SW480 (cell line): ENCODE measurements at regions not wholly inside any gene's neighbourhood (a gene's known extent, or its start where the extent isn't known, plus 50 kb on each side); places are given as distances from the start of the nearest gene placed in this dataset.
"Not testable (repeated sequence)": the region's sequence is repeated elsewhere in the genome, so short reads cannot be mapped to it uniquely, and the experiment has no call there.

Experiments
- DNase-seq: peaks from one replicate; pipeline ENCODE4 v3.0.0-alpha.2; 2016; ENCODE audit warnings: low spot score

GRCh38 chr5:110304176-110304575 lies 422.3 kb downstream of the TMEM232 start:
- DNase-seq: no peak

GRCh38 chr5:110306650-110307049 lies 419.8 kb downstream of the TMEM232 start:
- DNase-seq: no peak

- no peak for DNase-seq
Measured at GRCh38 chr5:110309222-110309621, 417.2 kb downstream of the TMEM232 start.

DNA sequence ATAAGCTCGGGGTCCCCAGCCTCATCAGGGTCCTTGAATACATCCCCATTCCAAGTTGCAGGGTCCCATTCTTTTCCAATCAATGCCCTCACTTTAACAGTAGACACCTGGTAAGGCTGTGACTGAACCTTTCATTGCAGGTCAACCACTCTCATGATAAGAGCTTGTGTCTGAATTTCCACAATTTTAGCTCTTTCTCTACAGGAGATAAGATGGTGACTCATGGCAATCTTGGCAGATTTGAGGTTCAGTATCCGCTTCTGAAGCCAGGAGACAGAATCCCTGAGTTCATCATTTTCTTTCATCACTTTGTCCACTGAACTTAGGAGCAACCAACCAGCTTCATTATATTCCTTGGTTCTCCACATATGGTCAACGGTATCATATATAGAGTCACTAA lies 409.9 kb downstream of the TMEM232 start:
- DNase-seq: not testable (repeated sequence)

DNA sequence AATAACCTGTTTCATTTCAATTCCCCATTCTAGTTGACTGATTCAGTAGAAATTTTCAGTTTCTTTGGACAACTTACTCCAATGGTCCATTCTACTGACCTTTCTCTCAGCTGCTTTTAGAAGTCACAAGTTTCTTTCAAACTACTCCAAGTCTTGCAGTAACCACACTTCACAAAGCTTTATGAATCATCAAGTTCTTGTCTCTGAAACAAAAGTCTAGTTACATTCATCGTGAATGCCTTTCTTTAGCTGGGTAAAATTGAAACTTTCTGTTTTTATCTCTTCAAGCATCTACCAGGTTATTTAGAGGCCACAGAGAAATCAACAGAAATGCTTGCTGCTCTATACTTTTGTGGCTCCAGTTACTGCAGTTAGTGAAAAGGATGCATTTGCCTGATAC lies 405.4 kb downstream of the TMEM232 start:
- DNase-seq: no peak

- no peak for DNase-seq
Measured at GRCh38 chr5:110323357-110323756, 403.1 kb downstream of the TMEM232 start.

GRCh38 chr5:110323832-110324231 lies 402.6 kb downstream of the TMEM232 start:
- no peak for DNase-seq

DNA sequence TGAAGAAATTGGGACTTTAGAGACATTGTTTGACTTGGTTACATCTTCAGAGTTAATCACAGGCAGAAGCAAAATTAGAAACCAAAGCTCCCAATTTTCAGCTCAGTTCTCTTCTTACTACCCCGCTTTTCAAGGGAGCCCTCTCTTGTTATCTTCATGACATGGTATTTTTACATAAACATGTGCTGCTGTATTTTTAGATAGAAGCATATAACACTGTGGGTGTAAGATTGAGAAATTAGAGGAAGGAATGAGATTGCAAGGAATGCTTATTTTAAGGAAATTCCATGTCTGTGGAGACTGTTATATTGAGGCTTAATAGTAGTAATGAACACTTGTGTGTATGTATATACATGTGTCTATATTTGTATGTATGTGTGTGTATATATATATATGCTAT lies 401.6 kb downstream of the TMEM232 start:
- DNase-seq: no peak

GRCh38 chr5:110329955-110330525 lies 396.4 kb downstream of the TMEM232 start:
- DNase-seq: no peak

DNA sequence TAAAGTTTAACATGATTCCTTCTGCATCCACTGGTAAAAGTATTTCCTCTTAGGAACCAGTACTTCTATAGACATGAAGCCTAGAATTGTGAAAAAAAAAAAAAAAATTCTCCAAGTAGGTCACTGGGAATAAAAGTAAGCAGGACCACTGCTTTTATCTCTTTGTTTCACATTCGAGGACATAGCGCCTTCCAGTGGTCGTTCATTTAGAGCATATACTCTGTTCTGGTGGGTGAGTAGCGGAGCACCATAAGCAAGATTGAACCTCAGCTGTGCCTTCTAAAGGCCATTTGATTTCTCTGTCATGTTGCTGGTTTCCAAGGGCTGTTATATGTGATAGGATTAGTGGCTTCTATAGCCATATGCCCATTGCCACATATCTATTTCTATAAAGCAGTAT lies 393.1 kb downstream of the TMEM232 start:
- no peak for DNase-seq

DNA sequence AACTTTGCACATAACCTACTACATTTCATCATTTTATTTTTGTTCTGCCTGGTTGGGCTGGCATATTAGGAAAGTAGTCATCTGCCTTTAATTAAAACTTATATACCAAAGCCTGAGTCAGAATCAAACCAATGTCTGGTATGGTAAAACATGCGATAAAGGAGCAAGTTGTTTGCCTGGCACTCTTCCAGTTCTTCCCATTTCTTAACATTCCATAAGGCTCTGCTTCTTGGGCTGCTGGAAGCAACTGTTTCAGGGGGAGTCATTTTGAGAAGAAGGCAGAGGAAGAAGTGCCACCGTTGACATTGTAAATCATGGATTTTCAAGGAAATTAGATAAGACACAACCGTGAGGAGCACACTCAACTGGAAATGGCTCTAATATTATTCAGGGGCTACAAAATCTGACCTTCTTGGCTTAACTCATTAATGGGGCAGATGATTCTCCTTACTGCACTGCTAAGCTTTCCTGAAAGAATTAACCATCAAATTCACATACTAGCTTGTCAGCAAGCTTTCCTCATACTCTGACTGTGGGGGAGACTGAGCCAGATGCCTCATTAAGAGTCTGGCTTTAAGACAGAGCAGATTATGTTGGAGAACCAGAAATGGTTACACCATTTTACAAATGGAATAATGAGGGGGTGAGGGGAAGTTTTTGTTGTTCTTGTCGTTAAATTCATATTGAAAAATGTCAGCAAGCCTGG lies 391.0 kb downstream of the TMEM232 start:
- no peak for DNase-seq

GRCh38 chr5:110338341-110339083 lies 388.0 kb downstream of the TMEM232 start:
- no peak for DNase-seq

DNA sequence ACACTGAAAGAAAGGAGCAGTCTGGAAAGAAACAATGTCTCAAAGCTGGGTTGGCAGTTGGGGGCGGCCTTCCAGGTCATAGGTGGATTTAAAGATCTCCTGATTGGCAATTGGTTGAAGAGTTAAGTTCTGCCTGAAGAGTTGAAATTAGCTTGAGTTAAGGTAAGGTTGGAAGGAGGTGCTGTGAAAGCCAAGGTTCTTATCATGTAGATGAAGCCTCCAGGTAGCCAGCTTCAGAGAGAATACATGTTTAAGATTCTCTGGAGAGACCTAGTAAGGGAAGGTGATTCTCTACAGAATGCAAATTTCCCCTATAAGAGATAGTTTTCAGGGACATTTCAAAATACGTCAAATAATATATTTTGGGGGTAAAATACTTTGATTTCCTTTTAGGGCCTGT lies 387.1 kb downstream of the TMEM232 start:
- no peak for DNase-seq

DNA sequence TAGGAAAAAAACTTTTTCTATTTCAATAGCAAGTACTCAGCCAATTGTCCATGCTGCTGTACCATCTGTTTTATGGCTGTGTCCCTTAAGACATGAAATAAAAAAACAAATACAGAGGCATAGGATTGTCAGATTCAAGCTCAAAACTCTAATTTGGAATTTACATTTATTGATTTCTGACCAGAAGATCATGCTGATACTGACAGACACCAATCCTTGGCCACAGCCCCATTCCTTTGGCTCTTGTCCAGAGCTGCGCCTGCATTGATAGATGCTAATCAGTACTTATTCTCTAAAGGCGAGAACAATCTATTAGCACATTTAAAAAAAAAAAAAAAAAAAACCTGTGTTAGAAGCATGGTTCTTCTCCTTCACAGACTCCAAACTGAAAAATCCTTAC lies 384.6 kb downstream of the TMEM232 start:
- no peak for DNase-seq

- DNase-seq: no peak
Measured at GRCh38 chr5:110342683-110343082, 383.8 kb downstream of the TMEM232 start.

DNA sequence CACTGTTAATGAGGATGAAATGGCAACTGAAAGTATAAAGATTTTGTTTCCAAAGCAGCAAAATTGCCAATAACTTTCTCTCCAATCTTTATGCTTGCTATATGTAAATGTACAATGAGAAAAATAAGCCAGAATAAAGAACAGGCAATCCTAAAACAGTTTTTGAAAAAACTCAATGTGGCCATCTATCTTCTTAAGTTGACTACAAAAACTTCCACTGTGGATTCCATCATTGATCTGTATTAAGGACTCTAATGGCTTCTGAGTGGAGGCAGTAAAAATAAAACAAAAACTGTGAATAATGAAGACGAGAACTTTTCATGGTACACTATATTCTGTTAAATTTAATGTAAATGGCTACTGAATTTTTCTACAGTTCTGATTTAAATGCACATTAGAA lies 382.9 kb downstream of the TMEM232 start:
- DNase-seq: no peak

- DNase-seq: no peak
Measured at GRCh38 chr5:110345623-110346022, 380.8 kb downstream of the TMEM232 start.

GRCh38 chr5:110346893-110347358 lies 379.5 kb downstream of the TMEM232 start:
- no peak for DNase-seq

DNA sequence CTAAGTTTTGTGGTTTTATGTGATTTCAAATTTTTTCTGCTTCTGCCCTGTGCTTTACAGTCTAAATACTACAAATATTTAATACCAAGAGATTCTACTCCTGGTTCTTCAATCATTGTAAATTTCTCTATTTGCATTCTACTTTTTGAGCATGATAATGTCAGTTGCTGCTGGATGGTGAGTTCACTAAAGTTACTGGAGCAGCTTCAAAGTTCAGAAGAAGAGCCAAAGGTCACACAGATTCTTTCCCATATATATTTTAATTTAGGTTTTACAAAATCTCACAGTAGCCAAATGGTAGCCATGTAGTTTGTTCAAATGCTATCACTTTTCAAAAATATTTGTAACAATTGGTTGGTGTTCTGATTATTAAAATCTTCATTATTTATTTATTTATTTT lies 378.7 kb downstream of the TMEM232 start:
- DNase-seq: no peak

- no peak for DNase-seq
Measured at GRCh38 chr5:110351430-110351829, 375.0 kb downstream of the TMEM232 start.

- DNase-seq: no peak
Measured at GRCh38 chr5:110354311-110354710, 372.2 kb downstream of the TMEM232 start.

GRCh38 chr5:110354915-110355644 lies 371.4 kb downstream of the TMEM232 start:
- no peak for DNase-seq

DNA sequence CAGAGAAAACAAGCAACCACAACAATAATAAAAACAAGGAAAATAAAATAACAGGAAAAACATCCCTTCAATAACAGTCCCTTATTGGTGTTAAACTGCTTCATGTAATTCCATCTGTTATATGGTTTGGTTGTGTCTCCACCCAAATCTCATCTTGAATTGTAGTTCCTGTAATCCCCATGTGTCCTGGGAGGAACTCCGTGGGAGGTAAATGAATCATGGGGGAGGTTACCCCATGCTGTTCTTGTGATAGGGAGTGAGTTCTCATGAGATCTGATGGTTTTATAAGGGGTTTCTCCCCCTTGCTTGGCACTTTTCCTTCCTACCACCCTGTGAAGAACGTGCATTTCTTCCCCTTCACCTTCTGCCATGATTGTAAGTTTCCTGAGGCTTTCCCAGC lies 369.8 kb downstream of the TMEM232 start:
- DNase-seq: no peak
